ENCODE measurements at regions not wholly inside any gene's neighbourhood (a gene's known extent, or its start where the extent isn't known, plus 50 kb on each side); places are given as distances from the start of the nearest gene placed in this dataset.

DNA sequence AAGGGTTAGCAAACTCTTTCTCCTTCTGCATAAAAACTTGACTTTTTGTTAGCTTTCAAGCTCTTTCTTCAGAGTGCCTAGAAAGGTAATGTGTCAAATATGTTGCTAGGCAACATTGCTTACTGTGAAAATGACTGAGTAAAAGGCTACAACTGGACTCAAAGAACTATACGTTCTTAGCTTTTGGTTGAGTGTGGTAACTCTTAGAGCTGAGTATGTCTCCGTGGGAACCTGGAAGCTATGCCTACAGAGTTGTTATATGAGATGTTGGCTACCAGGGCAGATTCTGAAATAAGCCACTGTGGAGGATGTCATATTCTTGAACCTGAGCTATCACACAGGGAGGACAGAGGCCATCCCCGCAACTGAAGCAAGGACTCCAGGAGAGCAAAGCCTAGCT is 105.5 kb downstream of the ARL6IP6 start:
- Mint-ChIP-seq H3K4me3 (no peak overlapping the region), H3K36me3 (no peaks in the 10 kb centered on the region), H3K27ac (no peak overlapping the region), H3K9me3 (no peaks in the 10 kb centered on the region), H3K27me3 (ENCODE audit: low read depth in 2 of 2) (no peaks in the 10 kb centered on the region), H3K4me1 (peaks cover 0 to 20% of the 10 kb centered on the region in 2 donors)
- Histone ChIP-seq H3K4me1 (ENCODE audit: control insufficient read depth, insufficient read depth, low read length) (peaks cover 7% of the 10 kb centered on the region), H3K9me3 (ENCODE audit: control insufficient read depth, insufficient read depth, low read length) (no peaks in the 10 kb centered on the region), H3K27me3 (ENCODE audit: control insufficient read depth, insufficient read depth, low read length) (no peaks in the 10 kb centered on the region), H3K27ac (ENCODE audit: low read length) (no peak overlapping the region), H3K4me3 (ENCODE audit: low read length) (no peak overlapping the region), H3K36me3 (ENCODE audit: control insufficient read depth, insufficient read depth, low read length) (no peaks in the 10 kb centered on the region)
- DNase-seq: no peak
- peak in 2 of 3 donors; percentile 44 to 55 for ATAC-seq
- TF ChIP-seq, protein P1, sequence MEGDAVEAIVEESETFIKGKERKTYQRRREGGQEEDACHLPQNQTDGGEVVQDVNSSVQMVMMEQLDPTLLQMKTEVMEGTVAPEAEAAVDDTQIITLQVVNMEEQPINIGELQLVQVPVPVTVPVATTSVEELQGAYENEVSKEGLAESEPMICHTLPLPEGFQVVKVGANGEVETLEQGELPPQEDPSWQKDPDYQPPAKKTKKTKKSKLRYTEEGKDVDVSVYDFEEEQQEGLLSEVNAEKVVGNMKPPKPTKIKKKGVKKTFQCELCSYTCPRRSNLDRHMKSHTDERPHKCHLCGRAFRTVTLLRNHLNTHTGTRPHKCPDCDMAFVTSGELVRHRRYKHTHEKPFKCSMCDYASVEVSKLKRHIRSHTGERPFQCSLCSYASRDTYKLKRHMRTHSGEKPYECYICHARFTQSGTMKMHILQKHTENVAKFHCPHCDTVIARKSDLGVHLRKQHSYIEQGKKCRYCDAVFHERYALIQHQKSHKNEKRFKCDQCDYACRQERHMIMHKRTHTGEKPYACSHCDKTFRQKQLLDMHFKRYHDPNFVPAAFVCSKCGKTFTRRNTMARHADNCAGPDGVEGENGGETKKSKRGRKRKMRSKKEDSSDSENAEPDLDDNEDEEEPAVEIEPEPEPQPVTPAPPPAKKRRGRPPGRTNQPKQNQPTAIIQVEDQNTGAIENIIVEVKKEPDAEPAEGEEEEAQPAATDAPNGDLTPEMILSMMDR (IDR thresholded peaks at IDR 0.05): no peak
- intact Hi-C loops (cut with micrococcal nuclease): no loop called here
- 81% methylated on average over 3 of the region's 3 CpGs for WGBS (ENCODE audit: insufficient coverage)

DNA sequence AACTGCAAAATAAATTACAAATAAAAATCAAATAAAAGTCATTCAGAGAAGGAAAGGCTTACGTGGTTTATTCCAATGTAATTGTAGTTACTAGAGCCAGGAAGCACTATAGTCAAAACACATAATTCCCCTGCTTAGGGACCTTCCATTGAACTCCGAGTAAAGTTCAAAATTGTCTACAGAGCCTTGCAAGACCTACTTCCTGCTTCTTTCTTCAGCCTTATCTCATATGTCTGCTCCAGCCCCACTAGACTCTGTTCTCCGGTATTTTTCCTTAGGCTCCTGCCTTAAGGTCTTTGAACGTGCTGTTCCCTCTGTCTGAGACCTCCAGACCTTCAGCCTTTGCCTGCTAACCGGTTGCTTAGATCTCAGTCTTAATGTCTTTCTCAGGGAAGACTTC is 104.3 kb downstream of the ARL6IP6 start:
- Histone ChIP-seq H3K36me3 (ENCODE audit: control insufficient read depth, insufficient read depth, low read length) (no peaks in the 10 kb centered on the region), H3K4me1 (ENCODE audit: control insufficient read depth, insufficient read depth, low read length) (peaks cover 7% of the 10 kb centered on the region), H3K27ac (ENCODE audit: low read length) (no peak overlapping the region), H3K9me3 (ENCODE audit: control insufficient read depth, insufficient read depth, low read length) (no peaks in the 10 kb centered on the region), H3K27me3 (ENCODE audit: control insufficient read depth, insufficient read depth, low read length) (no peaks in the 10 kb centered on the region), H3K4me3 (ENCODE audit: low read length) (no peak overlapping the region)
- Mint-ChIP-seq H3K4me1 (peaks cover 0 to 20% of the 10 kb centered on the region in 2 donors), H3K27me3 (ENCODE audit: low read depth in 2 of 2) (no peaks in the 10 kb centered on the region), H3K4me3 (no peak overlapping the region), H3K9me3 (no peaks in the 10 kb centered on the region), H3K27ac (no peak overlapping the region), H3K36me3 (no peaks in the 10 kb centered on the region)
- TF ChIP-seq, protein P1 (IDR thresholded peaks at IDR 0.05): no peak
- intact Hi-C loops (cut with micrococcal nuclease): no loop called here
- WGBS (ENCODE audit: insufficient coverage): 54% methylated on average over 5 of the region's 5 CpGs
- DNase-seq (no peak), ATAC-seq (no peak)

DNA sequence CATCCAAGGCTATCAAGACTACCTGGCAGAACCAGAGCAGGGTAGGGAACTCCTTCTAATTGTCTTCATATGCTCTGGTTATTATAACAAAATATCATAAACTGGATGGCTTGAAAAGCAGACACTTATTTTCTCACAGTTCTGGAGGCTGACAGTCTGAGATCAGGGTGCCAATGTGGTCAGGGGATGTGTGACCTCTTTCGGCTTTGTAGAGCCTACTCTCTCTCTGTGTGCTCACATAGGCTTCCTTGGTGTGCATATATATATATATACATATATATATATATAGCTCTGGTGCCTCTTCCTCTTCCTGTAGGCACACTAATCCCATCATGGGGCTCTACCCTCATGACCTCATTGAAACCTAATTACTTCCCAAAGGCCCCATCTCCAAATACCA is 101.6 kb downstream of the ARL6IP6 start:
- DNase-seq: no peak
- WGBS (ENCODE audit: insufficient coverage): no CpG with 5 or more reads among the region's 1 CpG
- peaks cover 2 to 28% of the 10 kb centered on the region in 2 donors for H3K4me1 Mint-ChIP-seq
- Histone ChIP-seq H3K4me3 (ENCODE audit: low read length) (no peak overlapping the region), H3K9me3 (ENCODE audit: control insufficient read depth, insufficient read depth, low read length) (no peaks in the 10 kb centered on the region), H3K27ac (ENCODE audit: low read length) (no peak overlapping the region), H3K4me1 (ENCODE audit: control insufficient read depth, insufficient read depth, low read length) (peaks cover 11% of the 10 kb centered on the region), H3K27me3 (ENCODE audit: control insufficient read depth, insufficient read depth, low read length) (no peaks in the 10 kb centered on the region), H3K36me3 (ENCODE audit: control insufficient read depth, insufficient read depth, low read length) (no peaks in the 10 kb centered on the region)
- intact Hi-C loops (cut with micrococcal nuclease): no loop called here
- no peaks in the 10 kb centered on the region for H3K9me3 Mint-ChIP-seq
- no peaks in the 10 kb centered on the region for H3K27me3 Mint-ChIP-seq (ENCODE audit: low read depth in 2 of 2)
- peak; percentile 80 to 91 (median 88) for ATAC-seq
- peak overlapping the region in 1 of 2 donors; percentile 75 for H3K27ac Mint-ChIP-seq
- no peaks in the 10 kb centered on the region for H3K36me3 Mint-ChIP-seq
- TF ChIP-seq, protein P1 (IDR thresholded peaks at IDR 0.05): no peak
- no peak overlapping the region for H3K4me3 Mint-ChIP-seq

DNA sequence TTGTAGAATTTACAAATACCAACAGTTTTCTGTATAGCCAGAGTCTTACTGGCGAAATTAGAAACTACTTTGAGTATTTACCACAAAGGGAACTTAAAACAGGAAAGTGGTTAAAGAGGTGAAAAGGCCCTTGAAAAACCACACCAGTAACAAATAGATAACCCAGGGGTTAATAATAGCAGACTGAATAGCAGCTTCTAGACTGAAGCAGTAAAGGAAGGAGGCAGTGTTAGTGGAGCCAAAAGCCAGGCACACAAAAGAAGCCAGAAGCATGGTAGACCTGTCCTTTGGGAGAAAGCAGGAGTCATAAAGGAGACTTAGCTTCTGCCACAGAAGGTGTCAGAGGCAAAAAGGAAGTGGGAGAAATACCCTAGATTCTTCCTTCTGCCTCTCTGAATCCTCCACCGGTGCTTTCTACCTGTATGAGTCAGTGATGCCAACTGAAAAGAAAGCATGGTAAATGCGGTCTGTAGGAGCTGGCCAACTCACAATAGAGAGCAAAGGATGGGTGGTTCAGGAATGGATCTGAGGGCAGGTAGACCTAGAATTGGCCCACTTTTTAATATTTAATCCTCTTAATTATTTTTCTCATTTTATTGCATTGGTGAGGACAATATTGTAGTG is 97.3 kb downstream of the ARL6IP6 start:
- Histone ChIP-seq H3K27ac (ENCODE audit: low read length) (no peak overlapping the region), H3K9me3 (ENCODE audit: control insufficient read depth, insufficient read depth, low read length) (peaks cover 6% of the 10 kb centered on the region), H3K27me3 (ENCODE audit: control insufficient read depth, insufficient read depth, low read length) (no peaks in the 10 kb centered on the region), H3K4me1 (ENCODE audit: control insufficient read depth, insufficient read depth, low read length) (peaks cover 24% of the 10 kb centered on the region), H3K36me3 (ENCODE audit: control insufficient read depth, insufficient read depth, low read length) (no peaks in the 10 kb centered on the region), H3K4me3 (ENCODE audit: low read length) (no peak overlapping the region)
- H3K9me3 Mint-ChIP-seq: peaks cover 3 to 4% of the 10 kb centered on the region in 2 donors
- intact Hi-C loops (cut with micrococcal nuclease): no loop called here
- no peak for ATAC-seq
- H3K4me1 Mint-ChIP-seq: peaks cover 13 to 43% of the 10 kb centered on the region in 2 donors
- H3K36me3 Mint-ChIP-seq: peaks cover 18% of the 10 kb centered on the region
- TF ChIP-seq, protein P1 (IDR thresholded peaks at IDR 0.05): no peak
- no peak overlapping the region for H3K4me3 Mint-ChIP-seq
- 63% methylated on average over 2 of the region's 3 CpGs for WGBS (ENCODE audit: insufficient coverage)
- no peak overlapping the region for H3K27ac Mint-ChIP-seq
- no peaks in the 10 kb centered on the region for H3K27me3 Mint-ChIP-seq (ENCODE audit: low read depth in 2 of 2)
- no peak for DNase-seq
